ELR (cell line): ENCODE measurements at regions not wholly inside any gene's neighbourhood (a gene's known extent, or its start where the extent isn't known, plus 50 kb on each side); places are given as distances from the start of the nearest gene placed in this dataset.

Source experiments
- DNase-seq: peaks from one replicate; pipeline ENCODE4 v3.0.0-alpha.2; 2015; ENCODE audit warnings: low read depth

- no peak for DNase-seq
These were observed 98.6 kb upstream of the FER start for GRCh38 chr5:108649106-108649505.

- DNase-seq = peak; percentile 78
These were observed 105.4 kb upstream of the FER start for GRCh38 chr5:108642170-108642906.

- no peak for DNase-seq
These were observed 106.1 kb upstream of the FER start for GRCh38 chr5:108641596-108641995.

GRCh38 chr5:108639366-108639765 lies 108.3 kb upstream of the FER start:
- no peak for DNase-seq

- no peak for DNase-seq
These were observed 109.7 kb upstream of the FER start for GRCh38 chr5:108638021-108638420.

- DNase-seq = peak; percentile 42
These were observed 110.6 kb upstream of the FER start for GRCh38 chr5:108637134-108637533.

GRCh38 chr5:108636135-108636853 lies 111.4 kb upstream of the FER start:
- DNase-seq = no peak

- DNase-seq = no peak
These were observed 112.9 kb upstream of the FER start for GRCh38 chr5:108634617-108635288.

GRCh38 chr5:108634010-108634616 lies 113.6 kb upstream of the FER start:
- DNase-seq = no peak

- DNase-seq = no peak
These were observed 117.7 kb upstream of the FER start for GRCh38 chr5:108629779-108630528.

- no peak for DNase-seq
These were observed 122.0 kb upstream of the FER start for GRCh38 chr5:108625654-108626053.

- DNase-seq = no peak
These were observed 123.9 kb upstream of the FER start for GRCh38 chr5:108623826-108624225.

GRCh38 chr5:108620516-108620915 lies 127.2 kb upstream of the FER start:
- DNase-seq = no peak

- DNase-seq = no peak
These were observed 127.9 kb upstream of the FER start for GRCh38 chr5:108619815-108620214.

GRCh38 chr5:108617467-108618435 lies 129.9 kb upstream of the FER start:
- DNase-seq = no peak

- peak; percentile 17 for DNase-seq
These were observed 132.5 kb upstream of the FER start for GRCh38 chr5:108615216-108615615.

- DNase-seq = no peak
These were observed 140.3 kb upstream of the FER start for GRCh38 chr5:108607421-108607820.

GRCh38 chr5:108606185-108606584 lies 141.5 kb upstream of the FER start:
- no peak for DNase-seq

- no peak for DNase-seq
These were observed 144.9 kb upstream of the FER start for GRCh38 chr5:108602830-108603229.

- no peak for DNase-seq
These were observed 156.9 kb upstream of the FER start for GRCh38 chr5:108590799-108591198.

GRCh38 chr5:108588323-108588722 lies 159.4 kb upstream of the FER start:
- DNase-seq = no peak
